ENCODE measurements at regions not wholly inside any gene's neighbourhood (a gene's known extent, or its start where the extent isn't known, plus 50 kb on each side); places are given as distances from the start of the nearest gene placed in this dataset.

- intact Hi-C loops (cut with micrococcal nuclease; ENCODE audit: unreplicated experiment), result no loop called here
- no peaks in the 10 kb centered on the region for H3K4me1 ChIP-seq
- H3K36me3 ChIP-seq (ENCODE audit: control insufficient read depth, insufficient read depth, low read length), result no peaks in the 10 kb centered on the region
- DNase-seq, result no peak
- no peaks in the 10 kb centered on the region for H3K27me3 Mint-ChIP-seq (ENCODE audit: insufficient read depth, unreplicated experiment)
- no peak for TF ChIP-seq CTCF (IDR thresholded peaks at IDR 0.05; ENCODE audit: insufficient read depth in 1 of 2, low read depth in 1 of 2, low read length in 1 of 2, severe bottlenecking in 1 of 2, unreplicated experiment in 1 of 2)
- H3K27ac Mint-ChIP-seq (ENCODE audit: unreplicated experiment), result no peak overlapping the region
- H3K4me1 Mint-ChIP-seq (ENCODE audit: low read depth, unreplicated experiment), result no peaks in the 10 kb centered on the region
- H3K27me3 ChIP-seq (replicated peaks; ENCODE audit: control insufficient read depth, insufficient read depth, low read length), result no peaks in the 10 kb centered on the region
- ChIA-PET CTCF (no interaction called here), POLR2A (no interaction called here)
- BruUV-seq (replicated peaks), result no TSS peak
- peaks cover 10% of the 10 kb centered on the region for H3K9me3 Mint-ChIP-seq (ENCODE audit: unreplicated experiment)
- H3K4me3 ChIP-seq (ENCODE audit: low read depth, low read length), result no peak overlapping the region
- 0 out of 2 replicates have a peak, but pooled peaks cover under 1% of the 10 kb centered on the region for H3K9me3 ChIP-seq
- H3K36me3 Mint-ChIP-seq (ENCODE audit: insufficient read depth, unreplicated experiment), result no peaks in the 10 kb centered on the region
- no peak overlapping the region for H3K4me3 Mint-ChIP-seq (ENCODE audit: unreplicated experiment)
Observed at GRCh38 chr14:104248203-104249055, 110.0 kb downstream of the KIF26A start.

GRCh38 chr14:104249089-104249488 is 110.7 kb downstream of the KIF26A start:
- Histone ChIP-seq H3K36me3 (ENCODE audit: control insufficient read depth, insufficient read depth, low read length) (no peaks in the 10 kb centered on the region), H3K27me3 (replicated peaks; ENCODE audit: control insufficient read depth, insufficient read depth, low read length) (no peaks in the 10 kb centered on the region), H3K4me1 (no peaks in the 10 kb centered on the region), H3K9me3 (no peaks in the 10 kb centered on the region), H3K4me3 (ENCODE audit: low read depth, low read length) (no peak overlapping the region)
- H3K4me3 Mint-ChIP-seq (ENCODE audit: unreplicated experiment), result no peak overlapping the region
- intact Hi-C loops (cut with micrococcal nuclease; ENCODE audit: unreplicated experiment), result no loop called here
- H3K9me3 Mint-ChIP-seq (ENCODE audit: unreplicated experiment), result peaks cover 10% of the 10 kb centered on the region
- no peak for TF ChIP-seq CTCF (IDR thresholded peaks at IDR 0.05; ENCODE audit: insufficient read depth in 1 of 2, low read depth in 1 of 2, low read length in 1 of 2, severe bottlenecking in 1 of 2, unreplicated experiment in 1 of 2)
- no peaks in the 10 kb centered on the region for H3K36me3 Mint-ChIP-seq (ENCODE audit: insufficient read depth, unreplicated experiment)
- no TSS peak for BruUV-seq (replicated peaks)
- DNase-seq, result no peak
- no peak overlapping the region for H3K27ac Mint-ChIP-seq (ENCODE audit: unreplicated experiment)
- CTCF ChIA-PET, result no interaction called here
- no peaks in the 10 kb centered on the region for H3K27me3 Mint-ChIP-seq (ENCODE audit: insufficient read depth, unreplicated experiment)
- POLR2A ChIA-PET, result no interaction called here
- no peaks in the 10 kb centered on the region for H3K4me1 Mint-ChIP-seq (ENCODE audit: low read depth, unreplicated experiment)

GRCh38 chr14:104249706-104250105 is 111.3 kb downstream of the KIF26A start:
- H3K9me3 Mint-ChIP-seq (ENCODE audit: unreplicated experiment), result peaks cover 10% of the 10 kb centered on the region
- no TSS peak for BruUV-seq (replicated peaks)
- no peak overlapping the region for H3K4me3 Mint-ChIP-seq (ENCODE audit: unreplicated experiment)
- H3K4me3 ChIP-seq (ENCODE audit: low read depth, low read length), result no peak overlapping the region
- no peaks in the 10 kb centered on the region for H3K36me3 Mint-ChIP-seq (ENCODE audit: insufficient read depth, unreplicated experiment)
- intact Hi-C loops (cut with micrococcal nuclease; ENCODE audit: unreplicated experiment), result no loop called here
- H3K27ac Mint-ChIP-seq (ENCODE audit: unreplicated experiment), result no peak overlapping the region
- no peaks in the 10 kb centered on the region for H3K4me1 Mint-ChIP-seq (ENCODE audit: low read depth, unreplicated experiment)
- H3K27me3 ChIP-seq (replicated peaks; ENCODE audit: control insufficient read depth, insufficient read depth, low read length), result no peaks in the 10 kb centered on the region
- H3K27me3 Mint-ChIP-seq (ENCODE audit: insufficient read depth, unreplicated experiment), result peaks cover 3% of the 10 kb centered on the region
- no peak for DNase-seq
- H3K4me1 ChIP-seq, result no peaks in the 10 kb centered on the region
- no peaks in the 10 kb centered on the region for H3K9me3 ChIP-seq
- CTCF ChIA-PET, result no interaction called here
- no peaks in the 10 kb centered on the region for H3K36me3 ChIP-seq (ENCODE audit: control insufficient read depth, insufficient read depth, low read length)
- POLR2A ChIA-PET, result no interaction called here
- no peak for TF ChIP-seq CTCF (IDR thresholded peaks at IDR 0.05; ENCODE audit: insufficient read depth in 1 of 2, low read depth in 1 of 2, low read length in 1 of 2, severe bottlenecking in 1 of 2, unreplicated experiment in 1 of 2)
